Mesenchymal stem cell (in vitro differentiated cells and primary cell): ENCODE measurements at regions not wholly inside any gene's neighbourhood (a gene's known extent, or its start where the extent isn't known, plus 50 kb on each side); places are given as distances from the start of the nearest gene placed in this dataset.

Source experiments
- DNase-seq: peaks from one replicate; pipeline ENCODE4 v3.0.0-alpha.2; 2013
- H2AFZ ChIP-seq: one replicate; pipeline ENCODE4 v1.6.1; 2013; ENCODE audit warnings: low read depth, mild to moderate bottlenecking, control low read depth, inconsistent platforms, low read length, moderate library complexity
- H2AK5ac ChIP-seq: 2 replicates; pipeline ENCODE4 v1.6.1; 2013; ENCODE audit warnings: low read length, moderate library complexity, mild to moderate bottlenecking, inconsistent platforms; ENCODE audit not compliant: severe bottlenecking
- H2BK120ac ChIP-seq: one replicate; pipeline ENCODE4 v1.6.1; 2013; ENCODE audit warnings: low read depth, mild to moderate bottlenecking, inconsistent platforms, low read length, moderate library complexity
- H2BK12ac ChIP-seq, 2 experiments: one replicate each; pipeline ENCODE4 v1.6.1; 2013; ENCODE audit warnings: inconsistent platforms in 2 of 2, low read length in 2 of 2, mild to moderate bottlenecking in 2 of 2, moderate library complexity in 2 of 2, control low read depth in 1 of 2
- H2BK15ac ChIP-seq: one replicate; pipeline ENCODE4 v1.6.1; 2013; ENCODE audit warnings: mild to moderate bottlenecking, low read depth, inconsistent platforms; ENCODE audit not compliant: poor library complexity, severe bottlenecking
- H2BK5ac ChIP-seq: 2 replicates; pipeline ENCODE4 v1.6.1; 2013; ENCODE audit warnings: low read depth, mild to moderate bottlenecking, low read length, control low read depth, inconsistent platforms; ENCODE audit not compliant: poor library complexity, severe bottlenecking
- H3K14ac ChIP-seq, 2 experiments: one replicate each; pipeline ENCODE4 v1.6.1; 2013; ENCODE audit warnings: inconsistent platforms in 2 of 2, low read length in 2 of 2, control low read depth in 1 of 2, mild to moderate bottlenecking in 1 of 2, moderate library complexity in 1 of 2
- H3K18ac ChIP-seq, 2 experiments: one replicate each; pipeline ENCODE4 v1.6.1; 2013; ENCODE audit warnings: inconsistent platforms in 2 of 2, low read length in 2 of 2, control low read depth in 1 of 2, low read depth in 1 of 2, mild to moderate bottlenecking in 1 of 2
- H3K23ac ChIP-seq, 2 experiments: one replicate each; pipeline ENCODE4 v1.6.1; 2013; ENCODE audit warnings: inconsistent platforms in 2 of 2, low read length in 2 of 2, mild to moderate bottlenecking in 2 of 2, moderate library complexity in 2 of 2, control low read depth in 1 of 2
- H3K27ac ChIP-seq: 2 replicates; pipeline ENCODE4 v1.5.1; 2013; ENCODE audit warnings: mild to moderate bottlenecking, moderate library complexity, low read length, control low read depth, inconsistent platforms; ENCODE audit not compliant: poor library complexity, severe bottlenecking
- H3K27me3 ChIP-seq, 2 experiments: 2 replicates each; pipeline versions ENCODE4 v1.6.1 to v1.7.0; 2013; ENCODE audit warnings: low read length in 2 of 2, mild to moderate bottlenecking in 2 of 2, moderate library complexity in 2 of 2, control low read depth in 1 of 2, inconsistent platforms in 1 of 2; ENCODE audit not compliant: control insufficient read depth in 1 of 2, insufficient read depth in 1 of 2
- H3K36me3 ChIP-seq, 2 experiments: 2 replicates each; pipeline versions ENCODE4 v1.6.1 to v1.7.0; 2013; ENCODE audit warnings: low read length in 2 of 2, control low read depth in 1 of 2, inconsistent platforms in 1 of 2, low read depth in 1 of 2, mild to moderate bottlenecking in 1 of 2; ENCODE audit not compliant: insufficient read depth in 2 of 2, control insufficient read depth in 1 of 2
- H3K4ac ChIP-seq, 2 experiments: one replicate each; pipeline ENCODE4 v1.6.1; 2013; ENCODE audit warnings: inconsistent platforms in 2 of 2, low read length in 2 of 2, mild to moderate bottlenecking in 2 of 2, moderate library complexity in 2 of 2, control low read depth in 1 of 2, low read depth in 1 of 2
- H3K4me1 ChIP-seq: 2 replicates; pipeline ENCODE4 v1.6.1; 2013; ENCODE audit warnings: low read depth, low read length, control low read depth; ENCODE audit not compliant: control insufficient read depth, insufficient read depth
- H3K4me2 ChIP-seq: 2 replicates; pipeline ENCODE4 v1.6.1; 2013; ENCODE audit warnings: low read length, mild to moderate bottlenecking, inconsistent platforms; ENCODE audit not compliant: poor library complexity, severe bottlenecking
- H3K4me3 ChIP-seq, 2 experiments: 2 replicates each; pipeline versions ENCODE4 v1.5.1 to v1.7.0; 2013; ENCODE audit warnings: low read length in 2 of 2, mild to moderate bottlenecking in 2 of 2, control low read depth in 1 of 2, low read depth in 1 of 2; ENCODE audit not compliant: insufficient read depth in 1 of 2
- H3K79me1 ChIP-seq: replicated peaks from 2 replicates; pipeline ENCODE4 v1.6.1; 2013; ENCODE audit warnings: mild to moderate bottlenecking, control low read depth, low read length, inconsistent platforms; ENCODE audit not compliant: poor library complexity, severe bottlenecking
- H3K9ac ChIP-seq: 2 replicates; pipeline ENCODE4 v1.7.0; 2013; ENCODE audit warnings: mild to moderate bottlenecking, low read length, moderate library complexity
- H3K9me3 ChIP-seq: 2 replicates; pipeline ENCODE4 v1.7.0; 2013; ENCODE audit warnings: mild to moderate bottlenecking, low read length; ENCODE audit not compliant: control insufficient read depth
- H4K8ac ChIP-seq: one replicate; pipeline ENCODE4 v1.6.1; 2013; ENCODE audit warnings: inconsistent platforms, mild to moderate bottlenecking, low read length, moderate library complexity
- H4K91ac ChIP-seq: one replicate; pipeline ENCODE4 v1.6.1; 2013; ENCODE audit warnings: mild to moderate bottlenecking, low read length, inconsistent platforms
- WGBS: methylation state at CpG from one replicate; pipeline ENCODE4 v1.1.7; 2013; ENCODE audit warnings: mixed read lengths; 5-methylcytosine and 5-hydroxymethylcytosine counted together

- Histone ChIP-seq H3K9ac (no peak overlapping the region), H3K4me1 (no peaks in the 10 kb centered on the region), H4K91ac (no peak overlapping the region), H3K36me3 (no peaks in the 10 kb centered on the region), H2BK12ac (no peak overlapping the region), H2AK5ac (no peak overlapping the region), H4K8ac (no peak overlapping the region), H3K27me3 (no peaks in the 10 kb centered on the region), H3K4me3 (no peak overlapping the region), H3K27ac (no peak overlapping the region), H3K79me1 (no peaks in the 10 kb centered on the region), H3K9me3 (peaks cover 16% of the 10 kb centered on the region), H2BK5ac (no peak overlapping the region), H2AFZ (no peak overlapping the region), H3K18ac (no peak overlapping the region), H3K4me2 (no peak overlapping the region), H3K4ac (no peak overlapping the region), H2BK120ac (no peak overlapping the region), H3K14ac (no peak overlapping the region), H2BK15ac (no peak overlapping the region), H3K23ac (no peak overlapping the region)
- 0% methylated on average over 1 of the region's 1 CpG for WGBS
- peak; percentile 29 for DNase-seq
Observed at GRCh38 chr4:124189545-124189944, 523.0 kb downstream of the ANKRD50 start.

GRCh38 chr4:124191329-124191728 lies 521.2 kb downstream of the ANKRD50 start:
- H3K36me3 ChIP-seq: no peaks in the 10 kb centered on the region
- no peak overlapping the region for H3K18ac ChIP-seq
- no peak overlapping the region for H3K9ac ChIP-seq
- H3K23ac ChIP-seq: no peak overlapping the region
- no peak overlapping the region for H3K4me3 ChIP-seq
- H2AFZ ChIP-seq: no peak overlapping the region
- H3K4ac ChIP-seq: no peak overlapping the region
- H3K14ac ChIP-seq: no peak overlapping the region
- no peak for DNase-seq
- no peak overlapping the region for H3K27ac ChIP-seq
- no peak overlapping the region for H3K4me2 ChIP-seq
- H4K91ac ChIP-seq: no peak overlapping the region
- no peak overlapping the region for H2BK12ac ChIP-seq
- WGBS: 83% methylated on average over 1 of the region's 1 CpG
- no peak overlapping the region for H2BK120ac ChIP-seq
- no peak overlapping the region for H2AK5ac ChIP-seq
- no peak overlapping the region for H2BK15ac ChIP-seq
- H3K79me1 ChIP-seq: no peaks in the 10 kb centered on the region
- H3K4me1 ChIP-seq: no peaks in the 10 kb centered on the region
- H3K27me3 ChIP-seq: no peaks in the 10 kb centered on the region
- peaks cover 16% of the 10 kb centered on the region for H3K9me3 ChIP-seq
- H4K8ac ChIP-seq: no peak overlapping the region
- H2BK5ac ChIP-seq: no peak overlapping the region

DNA sequence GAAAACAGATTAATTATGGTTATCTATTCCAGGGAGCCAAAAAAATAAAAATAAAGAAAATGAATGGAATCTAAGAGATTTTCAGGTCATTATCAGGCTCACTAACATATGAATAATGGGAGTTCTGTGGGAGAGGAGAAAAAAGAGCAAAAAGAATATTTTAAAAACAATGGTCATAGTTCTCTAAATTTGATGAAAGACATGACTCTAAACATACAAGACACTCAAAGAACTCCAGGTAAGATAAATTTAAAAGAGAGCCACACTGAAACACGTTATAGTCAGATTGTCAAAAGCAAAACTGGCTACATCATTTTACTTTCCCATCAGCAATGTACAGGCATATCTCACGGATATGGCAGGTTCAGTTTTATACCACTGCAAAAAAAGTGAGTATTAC lies 520.0 kb downstream of the ANKRD50 start:
- no peak overlapping the region for H2BK12ac ChIP-seq
- no peak overlapping the region for H3K18ac ChIP-seq
- 100% methylated on average over 1 of the region's 2 CpGs for WGBS

DNA sequence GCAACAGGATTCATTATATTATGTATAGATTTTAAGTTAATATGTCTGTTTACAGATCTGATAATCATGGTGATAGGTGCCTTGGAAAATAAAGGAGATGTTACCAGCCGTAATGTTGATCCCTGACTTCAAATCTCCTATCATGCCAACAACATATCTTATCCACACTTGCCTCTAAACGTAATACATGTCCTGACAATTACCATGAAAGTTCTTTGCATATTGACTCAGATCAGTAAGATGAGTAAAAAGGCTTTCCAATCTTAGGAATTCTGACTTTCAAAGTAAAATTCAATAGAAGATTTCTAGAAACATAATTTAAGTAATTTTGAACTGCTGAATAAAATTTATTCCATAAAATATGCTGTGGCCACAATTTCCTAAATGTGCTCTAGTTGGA lies 513.3 kb downstream of the ANKRD50 start:
- no CpG with 5 or more reads among the region's 2 CpGs for WGBS
- no peak overlapping the region for H2BK5ac ChIP-seq

More for the DNA sequence above, 520.0 kb downstream of the ANKRD50 start:
- H2AK5ac ChIP-seq: no peak overlapping the region
- no peak overlapping the region for H3K4me2 ChIP-seq
- no peak for DNase-seq
- H3K4me1 ChIP-seq: no peaks in the 10 kb centered on the region
- no peak overlapping the region for H3K27ac ChIP-seq
- H3K4ac ChIP-seq: no peak overlapping the region
- no peaks in the 10 kb centered on the region for H3K79me1 ChIP-seq
- H3K4me3 ChIP-seq: no peak overlapping the region
- no peak overlapping the region for H4K8ac ChIP-seq
- no peak overlapping the region for H2BK5ac ChIP-seq
- no peak overlapping the region for H2BK15ac ChIP-seq
- H2AFZ ChIP-seq: no peak overlapping the region
- no peak overlapping the region for H2BK120ac ChIP-seq
- H3K27me3 ChIP-seq: no peaks in the 10 kb centered on the region
- H3K36me3 ChIP-seq: no peaks in the 10 kb centered on the region
- peaks cover 16% of the 10 kb centered on the region for H3K9me3 ChIP-seq
- no peak overlapping the region for H4K91ac ChIP-seq
- H3K9ac ChIP-seq: no peak overlapping the region
- no peak overlapping the region for H3K23ac ChIP-seq
- no peak overlapping the region for H3K14ac ChIP-seq

More for the DNA sequence above, 513.3 kb downstream of the ANKRD50 start:
- Histone ChIP-seq H3K18ac (no peak overlapping the region), H2AK5ac (no peak overlapping the region), H3K27me3 (no peaks in the 10 kb centered on the region), H2BK15ac (no peak overlapping the region), H3K4me2 (no peak overlapping the region), H3K9ac (no peak overlapping the region), H4K8ac (no peak overlapping the region), H4K91ac (no peak overlapping the region), H2AFZ (no peak overlapping the region), H2BK12ac (no peak overlapping the region), H3K79me1 (no peaks in the 10 kb centered on the region), H3K9me3 (no peaks in the 10 kb centered on the region), H3K36me3 (no peaks in the 10 kb centered on the region), H2BK120ac (no peak overlapping the region), H3K23ac (no peak overlapping the region), H3K14ac (no peak overlapping the region), H3K4me1 (no peaks in the 10 kb centered on the region), H3K4me3 (no peak overlapping the region), H3K4ac (no peak overlapping the region), H3K27ac (no peak overlapping the region)
- DNase-seq: no peak
